ENCODE measurements at regions not wholly inside any gene's neighbourhood (a gene's known extent, or its start where the extent isn't known, plus 50 kb on each side); places are given as distances from the start of the nearest gene placed in this dataset.

GRCh38 chr2:120587279-120587996, 148.2 kb upstream of the GLI2 start:
- Histone ChIP-seq H3K4me1 (ENCODE audit: control insufficient read depth, insufficient read depth, low read length) (peaks cover 4% of the 10 kb centered on the region), H3K27ac (ENCODE audit: low read length) (no peak overlapping the region), H3K4me3 (ENCODE audit: low read length) (peak overlapping the region; percentile 1), H3K9me3 (ENCODE audit: control insufficient read depth, low read length) (no peaks in the 10 kb centered on the region), H3K27me3 (ENCODE audit: control insufficient read depth, insufficient read depth) (no peaks in the 10 kb centered on the region)
- intact Hi-C loops (cut with DNase I): no loop called here
- DNase-seq (peak in 2 of 3 donors; percentile 63 to 68), ATAC-seq (peak in 1 of 2 donors; percentile 17)
- WGBS: 17% methylated on average over 68 of the region's 68 CpGs

DNA sequence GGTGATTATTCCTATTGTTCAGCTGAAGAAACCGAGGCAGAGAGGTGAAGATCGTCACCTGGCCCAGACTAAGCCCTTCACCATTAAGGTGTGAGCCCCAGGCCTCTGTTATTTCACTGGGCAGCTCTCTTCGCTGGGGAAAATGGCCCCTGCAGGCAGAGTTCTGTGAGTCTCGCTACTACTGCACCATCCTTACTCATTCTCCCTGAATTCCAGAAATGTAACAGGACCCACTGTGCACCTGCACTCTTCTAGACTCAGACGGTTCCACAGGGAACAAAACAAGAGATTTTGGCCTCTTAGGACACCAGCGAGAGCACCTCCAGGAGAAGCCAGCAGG, 147.7 kb upstream of the GLI2 start:
- Histone ChIP-seq H3K27ac (ENCODE audit: low read length) (no peak overlapping the region), H3K4me1 (ENCODE audit: control insufficient read depth, insufficient read depth, low read length) (peaks cover 4% of the 10 kb centered on the region), H3K9me3 (ENCODE audit: control insufficient read depth, low read length) (no peaks in the 10 kb centered on the region), H3K4me3 (ENCODE audit: low read length) (no peak overlapping the region), H3K27me3 (ENCODE audit: control insufficient read depth, insufficient read depth) (no peaks in the 10 kb centered on the region)
- intact Hi-C loops (cut with DNase I): no loop called here
- DNase-seq (peak in 1 of 3 donors; percentile 3), ATAC-seq (no peak)
- 80% methylated on average over 6 of the region's 6 CpGs for WGBS

GRCh38 chr2:120589771-120590608, 145.7 kb upstream of the GLI2 start:
- DNase-seq (peak in 2 of 3 donors; percentile 11 to 16), ATAC-seq (no peak)
- 82% methylated on average over 8 of the region's 8 CpGs for WGBS
- no peak overlapping the region for H3K4me3 ChIP-seq (ENCODE audit: low read length)
- H3K27me3 ChIP-seq (ENCODE audit: control insufficient read depth, insufficient read depth): no peaks in the 10 kb centered on the region
- no peaks in the 10 kb centered on the region for H3K9me3 ChIP-seq (ENCODE audit: control insufficient read depth, low read length)
- H3K27ac ChIP-seq (ENCODE audit: low read length): no peak overlapping the region
- peaks cover 4% of the 10 kb centered on the region for H3K4me1 ChIP-seq (ENCODE audit: control insufficient read depth, insufficient read depth, low read length)
- intact Hi-C loops (cut with DNase I): no loop called here

GRCh38 chr2:120590841-120591240, 144.8 kb upstream of the GLI2 start:
- peaks cover 4% of the 10 kb centered on the region for H3K4me1 ChIP-seq (ENCODE audit: control insufficient read depth, insufficient read depth, low read length)
- intact Hi-C loops (cut with DNase I): no loop called here
- ATAC-seq: no peak
- no peak overlapping the region for H3K4me3 ChIP-seq (ENCODE audit: low read length)
- no peak for DNase-seq
- no peaks in the 10 kb centered on the region for H3K27me3 ChIP-seq (ENCODE audit: control insufficient read depth, insufficient read depth)
- no peaks in the 10 kb centered on the region for H3K9me3 ChIP-seq (ENCODE audit: control insufficient read depth, low read length)
- WGBS: 100% methylated on average over 1 of the region's 1 CpG
- H3K27ac ChIP-seq (ENCODE audit: low read length): no peak overlapping the region

DNA sequence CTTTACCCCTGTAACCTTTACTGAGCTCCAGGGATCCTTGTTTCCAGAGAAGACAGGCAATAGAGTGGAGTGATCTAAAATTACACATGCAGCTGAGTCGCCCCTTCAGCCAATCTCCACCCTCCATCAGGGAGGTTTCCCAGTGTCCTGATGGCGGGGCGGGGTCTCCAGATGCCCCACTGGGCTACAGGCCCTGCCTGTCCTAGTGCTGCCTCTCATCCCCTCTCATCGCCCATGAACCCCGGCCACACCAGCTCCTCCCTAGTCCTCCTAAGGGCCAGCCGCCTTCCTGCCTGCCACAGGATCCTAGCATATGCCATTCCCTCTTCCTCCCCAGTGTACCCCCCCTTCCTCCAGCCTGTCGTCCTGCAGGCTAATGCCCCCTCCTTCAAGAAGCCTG, 144.1 kb upstream of the GLI2 start:
- DNase-seq (peak in 2 of 3 donors; percentile 28 to 39), ATAC-seq (no peak)
- no peak overlapping the region for H3K27ac ChIP-seq (ENCODE audit: low read length)
- WGBS: 91% methylated on average over 7 of the region's 7 CpGs
- intact Hi-C loops (cut with DNase I): no loop called here
- peaks cover 10% of the 10 kb centered on the region for H3K4me1 ChIP-seq (ENCODE audit: control insufficient read depth, insufficient read depth, low read length)
- no peaks in the 10 kb centered on the region for H3K27me3 ChIP-seq (ENCODE audit: control insufficient read depth, insufficient read depth)
- no peaks in the 10 kb centered on the region for H3K9me3 ChIP-seq (ENCODE audit: control insufficient read depth, low read length)
- no peak overlapping the region for H3K4me3 ChIP-seq (ENCODE audit: low read length)

DNA sequence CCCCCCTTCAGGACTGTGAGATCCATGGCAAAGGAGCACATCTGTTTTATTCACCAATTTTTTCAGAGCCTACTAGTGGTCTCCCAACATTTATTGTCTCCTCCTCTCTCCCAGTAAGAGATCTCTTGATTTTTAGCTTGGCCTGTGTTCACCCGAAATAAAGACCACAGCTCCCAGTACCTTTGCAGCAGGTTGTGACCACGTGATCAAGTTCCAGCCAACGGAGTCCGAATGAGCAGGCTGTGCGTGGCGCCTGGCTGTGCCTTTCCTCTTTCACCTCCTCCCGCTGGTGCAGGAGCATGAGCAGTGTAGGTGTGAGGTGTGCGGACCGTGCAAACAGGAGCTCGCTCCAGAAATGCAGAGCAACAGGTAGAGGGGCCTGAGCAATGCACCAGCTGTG, 143.6 kb upstream of the GLI2 start:
- H3K4me1 ChIP-seq (ENCODE audit: control insufficient read depth, insufficient read depth, low read length): peaks cover 6% of the 10 kb centered on the region
- WGBS: 75% methylated on average over 10 of the region's 10 CpGs
- H3K9me3 ChIP-seq (ENCODE audit: control insufficient read depth, low read length): no peaks in the 10 kb centered on the region
- H3K27me3 ChIP-seq (ENCODE audit: control insufficient read depth, insufficient read depth): no peaks in the 10 kb centered on the region
- no peak overlapping the region for H3K4me3 ChIP-seq (ENCODE audit: low read length)
- intact Hi-C loops (cut with DNase I): no loop called here
- ATAC-seq: no peak
- DNase-seq: peak in 2 of 3 donors; percentile 3 to 29
- no peak overlapping the region for H3K27ac ChIP-seq (ENCODE audit: low read length)

DNA sequence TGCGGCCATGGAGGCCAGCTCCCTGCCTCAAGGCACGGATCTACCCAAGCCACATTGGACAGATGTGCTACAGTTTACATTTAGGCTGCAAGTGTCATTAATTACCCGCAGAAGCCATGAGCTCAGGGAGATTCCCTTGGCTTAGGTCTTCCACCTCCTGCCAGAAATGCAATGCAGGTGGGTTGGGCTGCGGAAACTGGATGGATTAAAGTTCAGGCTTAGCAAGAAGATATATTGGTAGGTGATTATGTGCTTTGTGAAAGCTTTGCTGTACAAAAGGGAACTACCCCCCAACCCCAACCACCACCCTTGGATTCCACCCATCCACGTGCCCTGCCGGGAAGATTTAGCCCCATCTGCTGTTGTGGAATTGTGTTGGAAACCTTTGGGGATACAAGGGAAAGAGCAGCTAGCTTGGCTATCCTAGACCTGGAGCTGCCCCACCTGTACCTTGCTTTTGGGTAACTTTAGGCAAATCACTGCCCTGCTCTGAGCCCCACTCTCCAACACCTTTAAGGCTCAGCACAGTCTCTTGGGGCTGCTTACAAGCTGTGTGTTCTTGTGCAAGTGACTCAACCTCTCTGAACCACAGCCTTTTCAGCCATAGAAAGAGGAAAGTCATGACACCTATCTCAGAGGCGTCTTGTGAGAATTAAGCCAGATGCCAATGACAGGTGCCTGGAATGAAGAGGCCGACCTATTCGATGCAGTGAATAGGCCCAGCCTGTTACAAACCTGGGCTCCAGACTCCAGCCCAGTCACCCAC, 141.6 kb upstream of the GLI2 start:
- Histone ChIP-seq H3K4me3 (ENCODE audit: low read length) (no peak overlapping the region), H3K27ac (ENCODE audit: low read length) (no peak overlapping the region), H3K4me1 (ENCODE audit: control insufficient read depth, insufficient read depth, low read length) (peaks cover 6% of the 10 kb centered on the region), H3K27me3 (ENCODE audit: control insufficient read depth, insufficient read depth) (no peaks in the 10 kb centered on the region), H3K9me3 (ENCODE audit: control insufficient read depth, low read length) (no peaks in the 10 kb centered on the region)
- DNase-seq: no peak
- 94% methylated on average over 9 of the region's 9 CpGs for WGBS
- no peak for ATAC-seq
- intact Hi-C loops (cut with DNase I): no loop called here

DNA sequence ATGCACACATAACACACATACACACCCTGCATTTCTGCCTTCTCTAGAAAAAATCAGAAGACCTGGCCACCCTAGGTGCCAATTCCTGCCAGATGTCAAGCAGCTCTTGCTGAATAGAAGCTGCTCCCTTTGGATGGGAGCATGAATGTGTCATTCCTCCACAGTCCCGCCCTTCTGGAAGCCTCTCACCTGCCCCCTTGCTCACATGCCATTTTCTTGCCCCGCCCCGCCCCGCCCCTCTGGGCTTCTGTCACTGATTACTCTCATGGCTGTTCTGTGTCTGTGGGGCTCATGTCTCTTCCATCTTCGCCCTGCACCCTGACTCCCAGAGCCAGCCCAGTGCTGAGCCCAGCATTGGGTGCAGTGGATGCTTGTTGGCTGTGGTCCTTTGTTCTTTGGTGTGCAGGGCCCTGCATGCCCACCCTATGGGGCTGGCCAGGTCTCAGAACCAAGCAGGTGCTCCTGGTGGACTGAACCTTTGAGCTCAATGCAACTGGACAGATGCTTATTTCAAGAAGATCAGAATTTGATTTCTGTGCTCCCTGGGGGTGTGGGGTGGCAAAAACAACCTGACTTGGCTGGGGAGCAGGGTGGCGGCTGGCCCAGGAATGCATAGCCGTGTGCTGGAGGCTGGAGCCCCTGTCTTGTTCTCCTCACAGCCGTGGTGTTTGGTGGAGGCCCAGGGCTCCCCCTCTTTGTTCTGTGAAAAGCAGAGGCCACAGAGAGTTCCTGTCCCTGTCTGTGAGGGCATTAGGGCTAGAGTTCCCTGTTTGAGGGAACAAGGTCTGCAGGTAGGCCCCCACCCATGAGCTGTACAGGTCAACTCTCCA, 140.6 kb upstream of the GLI2 start:
- no peaks in the 10 kb centered on the region for H3K9me3 ChIP-seq (ENCODE audit: control insufficient read depth, low read length)
- peaks cover 6% of the 10 kb centered on the region for H3K4me1 ChIP-seq (ENCODE audit: control insufficient read depth, insufficient read depth, low read length)
- DNase-seq: peak in 1 of 3 donors; percentile 35
- intact Hi-C loops (cut with DNase I): no loop called here
- no peak overlapping the region for H3K4me3 ChIP-seq (ENCODE audit: low read length)
- H3K27ac ChIP-seq (ENCODE audit: low read length): no peak overlapping the region
- 82% methylated on average over 8 of the region's 8 CpGs for WGBS
- no peaks in the 10 kb centered on the region for H3K27me3 ChIP-seq (ENCODE audit: control insufficient read depth, insufficient read depth)
- ATAC-seq: no peak

DNA sequence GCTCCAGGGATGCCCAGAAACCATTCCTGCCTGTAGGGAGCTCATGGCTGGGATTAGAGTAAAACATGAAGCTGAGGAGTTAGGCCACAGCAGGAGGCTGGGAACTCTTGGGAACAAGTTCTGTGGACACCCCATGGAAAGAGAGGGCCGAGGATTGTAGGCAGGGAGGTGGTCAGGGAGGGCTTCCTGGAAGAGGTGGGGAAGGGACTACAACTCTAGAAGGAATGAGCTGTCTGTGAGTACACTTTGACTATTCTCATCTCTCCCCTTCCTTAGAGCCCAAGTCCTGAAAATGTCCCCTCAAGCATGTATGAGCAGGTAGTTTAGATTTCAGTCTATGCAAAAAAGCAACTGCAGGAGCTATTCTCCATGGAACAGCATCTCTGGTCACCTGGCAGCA, 139.9 kb upstream of the GLI2 start:
- H3K27ac ChIP-seq (ENCODE audit: low read length): no peak overlapping the region
- WGBS: 93% methylated on average over 1 of the region's 1 CpG
- H3K4me3 ChIP-seq (ENCODE audit: low read length): no peak overlapping the region
- no peaks in the 10 kb centered on the region for H3K27me3 ChIP-seq (ENCODE audit: control insufficient read depth, insufficient read depth)
- DNase-seq: peak in 1 of 3 donors; percentile 6
- no peaks in the 10 kb centered on the region for H3K9me3 ChIP-seq (ENCODE audit: control insufficient read depth, low read length)
- ATAC-seq: no peak
- H3K4me1 ChIP-seq (ENCODE audit: control insufficient read depth, insufficient read depth, low read length): peaks cover 6% of the 10 kb centered on the region
- intact Hi-C loops (cut with DNase I): no loop called here

- no peak overlapping the region for H3K4me3 ChIP-seq (ENCODE audit: low read length)
- no peaks in the 10 kb centered on the region for H3K27me3 ChIP-seq (ENCODE audit: control insufficient read depth, insufficient read depth)
- DNase-seq (peak; percentile 39 to 71 (median 66)), ATAC-seq (peak; percentile 15 to 25)
- H3K9me3 ChIP-seq (ENCODE audit: control insufficient read depth, low read length): no peaks in the 10 kb centered on the region
- no peak overlapping the region for H3K27ac ChIP-seq (ENCODE audit: low read length)
- intact Hi-C loops (cut with DNase I): no loop called here
- H3K4me1 ChIP-seq (ENCODE audit: control insufficient read depth, insufficient read depth, low read length): peaks cover 6% of the 10 kb centered on the region
- WGBS: 56% methylated on average over 16 of the region's 16 CpGs
These were observed 139.4 kb upstream of the GLI2 start for GRCh38 chr2:120596191-120596811.
